ENCODE measurements at regions not wholly inside any gene's neighbourhood (a gene's known extent, or its start where the extent isn't known, plus 50 kb on each side); places are given as distances from the start of the nearest gene placed in this dataset.

DNA sequence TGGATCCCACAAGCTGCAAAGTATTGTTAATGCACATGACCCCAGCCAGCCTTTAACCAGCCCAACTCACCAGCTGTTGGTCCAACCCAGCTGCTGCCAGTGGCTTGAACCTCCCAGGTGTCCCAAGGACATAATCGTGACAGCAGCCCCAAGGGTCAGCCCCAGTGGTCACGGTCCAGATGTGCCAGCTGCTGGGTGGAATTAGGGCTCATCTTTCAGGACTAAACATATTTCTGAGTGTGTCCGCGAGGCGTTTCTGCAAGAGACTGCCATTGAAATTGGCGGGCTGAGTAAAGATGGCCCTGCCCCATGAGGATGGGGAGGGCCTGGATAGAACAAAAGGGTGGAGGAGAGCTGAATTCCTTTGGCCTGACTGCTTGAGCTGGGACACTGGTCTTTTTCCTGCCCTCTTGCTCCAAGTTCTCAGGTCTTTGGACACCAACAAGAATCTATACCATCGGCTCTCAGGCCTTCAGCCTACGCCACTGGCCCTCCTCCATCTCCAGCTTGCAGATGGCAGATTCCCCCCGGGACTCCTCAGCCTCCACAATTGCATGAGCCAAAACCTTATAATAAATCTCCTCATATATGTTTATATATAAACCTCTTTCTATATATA is 240.2 kb downstream of the MN1 start:
- DNase-seq = no peak

DNA sequence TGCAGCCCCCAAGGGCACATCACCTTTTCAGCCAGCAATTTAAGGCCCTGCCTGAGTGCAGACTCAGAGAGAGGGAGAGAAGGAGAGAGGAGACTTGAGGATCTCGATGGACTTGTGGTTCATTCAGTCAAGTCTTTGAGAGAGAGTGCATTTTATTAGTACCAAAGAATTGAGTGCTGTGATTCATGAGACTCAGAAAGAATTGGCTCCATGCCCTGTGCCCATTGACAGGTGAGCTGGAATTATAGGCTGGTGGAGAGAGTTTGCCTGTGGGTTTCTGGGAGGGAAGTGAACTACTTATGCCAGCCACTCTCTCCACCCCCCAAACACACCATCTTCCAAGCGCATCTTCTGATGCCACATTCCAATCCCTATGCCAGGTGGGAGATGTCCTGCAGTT is 236.8 kb downstream of the MN1 start:
- DNase-seq = no peak

DNA sequence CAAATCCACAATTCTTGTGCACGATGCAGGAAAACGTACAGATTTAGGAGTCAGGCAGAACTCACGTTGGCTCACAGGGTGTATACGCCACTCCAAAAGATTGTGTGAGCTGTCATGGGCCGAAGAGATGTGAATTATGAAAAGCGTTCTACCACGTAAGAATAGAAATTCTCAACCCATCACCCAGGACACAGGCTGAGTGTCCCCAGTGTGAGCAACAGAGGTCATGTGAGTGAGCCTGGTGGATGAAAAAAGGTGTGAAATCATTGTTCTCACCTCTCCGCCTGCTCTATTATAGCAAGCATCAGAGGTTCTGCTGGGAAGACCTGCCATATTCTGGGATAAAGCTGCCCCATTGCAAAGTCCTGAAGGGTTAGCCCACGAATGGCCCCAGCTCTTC is 235.0 kb downstream of the MN1 start:
- DNase-seq = no peak

DNA sequence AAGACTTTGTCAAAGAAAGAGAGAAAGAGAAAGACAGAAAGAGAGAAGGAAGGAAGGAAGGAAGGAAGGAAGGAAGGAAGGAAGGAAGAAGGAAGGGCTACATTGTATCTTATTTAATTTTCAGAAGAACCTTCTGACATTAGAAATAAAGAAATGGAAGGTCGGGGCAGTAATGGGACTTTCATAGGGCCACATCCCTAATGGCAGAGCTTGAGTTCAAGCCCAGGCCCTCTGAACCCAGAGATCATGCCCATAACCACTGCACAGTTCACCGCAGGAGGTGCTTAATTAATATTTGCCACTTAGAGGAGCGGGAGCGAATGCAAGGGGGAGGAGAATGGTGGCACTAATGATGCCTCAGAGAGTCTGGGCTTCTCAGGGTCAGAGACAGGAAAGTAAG is 233.3 kb downstream of the MN1 start:
- DNase-seq = no peak

DNA sequence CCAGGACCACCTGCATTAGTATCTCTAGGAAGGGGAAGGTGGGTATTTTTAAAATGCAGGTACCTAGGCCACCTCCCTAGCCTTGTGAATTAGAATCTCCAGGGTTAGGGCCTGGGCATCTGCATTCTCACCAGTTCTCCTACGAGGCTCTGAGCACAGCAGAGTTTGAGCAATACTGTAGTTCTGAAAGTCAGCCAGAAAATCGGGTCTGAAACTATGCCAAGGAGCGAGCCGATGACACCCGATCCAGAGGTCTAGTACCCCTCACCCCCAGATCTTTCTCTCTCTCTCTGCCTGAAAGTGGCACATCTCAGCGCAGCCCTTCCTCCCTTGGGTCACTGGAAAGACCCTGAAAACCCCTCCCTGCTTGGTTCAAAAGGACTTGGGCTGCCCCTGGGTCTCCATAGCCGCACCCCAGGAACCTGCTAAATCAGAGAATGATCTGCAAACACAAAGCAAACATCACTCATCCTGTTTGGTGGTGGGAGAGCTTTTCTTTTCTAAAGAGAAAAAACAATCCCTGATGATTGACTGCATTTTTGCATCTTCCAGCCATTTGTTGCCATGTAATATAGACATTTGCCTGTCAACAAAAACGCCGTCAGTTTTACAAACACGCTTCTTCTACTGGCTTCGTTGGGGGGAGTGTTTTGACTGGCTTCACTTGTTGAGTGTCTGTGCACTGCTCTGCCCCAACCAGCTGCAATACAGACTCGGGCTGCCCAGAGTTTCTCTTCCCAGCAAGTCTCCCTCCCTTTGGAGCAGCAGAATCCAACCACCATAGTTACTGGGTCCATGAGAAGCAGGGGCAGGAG is 229.9 kb downstream of the MN1 start:
- DNase-seq = no peak

DNA sequence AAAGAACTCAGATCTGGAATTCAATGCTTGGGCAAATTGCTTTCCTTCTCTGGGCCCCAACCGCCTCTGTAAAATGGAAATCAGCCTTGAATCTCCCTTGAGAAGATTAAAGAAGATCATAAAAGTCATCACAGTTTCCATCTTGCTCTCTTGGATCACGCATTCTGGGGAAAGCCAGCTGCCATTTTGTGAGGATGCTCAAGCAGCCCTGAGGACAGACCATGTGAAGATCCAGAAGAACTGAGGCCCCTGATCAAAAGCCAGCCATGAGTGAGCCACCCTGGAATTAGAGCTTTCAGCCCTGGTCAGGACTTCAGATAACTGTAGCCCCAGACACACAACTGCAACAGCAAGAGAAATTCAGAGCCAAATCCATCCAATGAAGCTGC is 229.3 kb downstream of the MN1 start:
- no peak for DNase-seq

DNA sequence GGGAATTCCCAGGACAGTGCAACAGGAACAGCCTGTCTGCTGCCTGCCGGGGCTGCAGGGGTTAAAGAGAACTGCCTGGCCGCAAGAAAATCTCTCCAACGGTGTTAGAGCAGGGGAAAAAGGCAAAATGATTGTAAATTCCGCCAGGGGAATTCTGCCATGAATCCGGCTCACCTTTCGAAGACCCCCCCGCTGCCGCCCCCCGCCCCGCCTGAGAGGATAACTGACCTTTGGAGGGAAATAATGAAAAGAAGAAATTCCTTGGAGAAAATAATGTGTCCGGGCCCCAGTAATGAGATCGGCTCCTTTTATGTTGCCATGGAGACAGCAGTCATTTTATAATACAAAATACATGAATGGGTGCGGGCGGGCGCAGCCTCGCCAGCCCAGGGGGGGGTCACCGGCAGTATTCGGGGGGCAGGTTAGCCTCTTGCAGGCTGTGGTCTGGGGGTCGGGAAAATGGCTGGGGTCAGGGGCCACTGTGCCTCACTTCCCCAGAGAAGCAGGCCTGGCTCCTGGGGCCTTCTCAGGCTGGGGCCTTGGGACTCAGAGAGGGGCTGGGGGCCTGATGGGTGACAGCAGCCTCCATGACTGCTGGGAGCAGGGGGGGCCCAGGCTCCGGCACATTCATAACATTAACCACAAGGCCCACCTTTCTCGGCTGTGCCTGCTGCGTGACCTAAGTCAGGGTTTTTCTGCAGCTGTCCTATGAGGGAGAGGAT is 228.1 kb downstream of the MN1 start:
- DNase-seq = no peak

DNA sequence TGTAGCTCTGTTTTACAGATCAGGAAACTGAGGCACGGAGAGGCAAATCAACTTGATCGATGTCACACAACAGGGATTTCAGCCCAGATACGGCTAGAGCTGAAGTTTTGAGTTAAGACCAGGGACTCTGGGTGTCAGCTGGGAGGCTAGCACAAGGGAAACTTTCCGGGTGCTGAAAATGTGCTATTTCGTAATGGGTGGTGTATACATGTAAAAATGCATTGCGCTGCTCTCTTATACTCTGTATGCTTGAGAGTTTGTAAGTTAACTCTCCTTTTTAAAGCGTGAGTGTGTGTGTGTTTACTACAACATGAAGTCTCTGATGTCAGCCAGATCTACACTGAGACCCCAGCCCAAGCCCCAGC is 227.6 kb downstream of the MN1 start:
- no peak for DNase-seq

DNA sequence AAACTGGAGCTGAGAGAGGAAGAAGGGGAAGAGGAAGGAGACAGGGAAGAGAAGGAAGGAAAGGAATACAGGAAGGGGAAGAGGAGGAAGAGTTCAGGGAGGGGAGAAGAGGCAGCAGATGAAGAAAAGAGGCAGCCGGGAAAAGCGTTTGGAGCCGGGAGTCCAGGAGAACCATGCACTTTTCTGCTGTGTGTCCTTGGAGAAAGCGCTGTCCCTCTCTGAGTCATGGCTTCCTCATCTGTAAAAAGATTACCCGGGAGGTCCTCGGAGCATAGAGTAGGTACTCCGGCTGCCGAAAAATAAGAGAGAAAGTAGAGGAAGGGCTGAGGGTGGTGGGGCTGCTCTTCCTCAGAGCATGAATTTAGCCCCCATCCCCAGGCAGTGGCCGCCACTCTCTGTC is 226.9 kb downstream of the MN1 start:
- DNase-seq = no peak

DNA sequence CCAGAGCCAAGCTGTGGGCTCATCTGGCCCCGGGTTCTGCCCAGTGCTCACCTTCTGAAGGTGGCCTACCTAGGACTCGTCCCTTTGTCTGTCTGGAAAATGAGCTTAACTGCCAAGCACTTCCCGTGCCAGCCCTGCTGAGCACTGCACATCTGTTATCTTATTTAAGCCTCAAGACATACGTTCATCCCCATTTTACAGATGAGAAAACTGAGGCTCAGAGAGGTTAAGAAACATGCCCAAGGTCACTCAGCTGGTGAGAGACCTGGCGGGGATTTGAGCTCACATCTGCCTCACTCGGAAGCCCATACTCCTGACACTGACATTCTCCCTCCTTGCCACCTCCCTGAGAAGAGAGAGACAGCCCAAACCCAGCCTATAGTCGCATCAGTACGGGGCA is 226.2 kb downstream of the MN1 start:
- no peak for DNase-seq

DNA sequence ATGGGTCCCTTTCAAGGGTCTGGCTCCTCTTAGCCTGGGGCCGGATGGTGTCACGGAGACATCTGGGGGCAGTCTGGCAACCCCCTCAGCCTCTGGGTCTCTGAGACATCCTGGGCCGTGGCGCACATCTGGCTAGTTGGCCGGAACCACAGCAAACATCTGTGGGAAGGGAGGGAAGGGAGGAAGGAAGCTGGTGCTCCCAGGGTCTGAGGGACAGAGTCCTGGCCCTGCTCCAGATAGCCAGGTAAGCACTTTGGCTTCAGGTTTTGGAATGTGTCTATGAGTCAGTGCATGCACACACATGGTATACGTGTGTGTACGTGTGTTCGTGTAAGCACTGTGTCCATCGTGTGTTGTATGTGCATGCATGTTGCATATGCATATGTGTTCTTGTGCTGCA is 225.1 kb downstream of the MN1 start:
- DNase-seq = no peak

DNA sequence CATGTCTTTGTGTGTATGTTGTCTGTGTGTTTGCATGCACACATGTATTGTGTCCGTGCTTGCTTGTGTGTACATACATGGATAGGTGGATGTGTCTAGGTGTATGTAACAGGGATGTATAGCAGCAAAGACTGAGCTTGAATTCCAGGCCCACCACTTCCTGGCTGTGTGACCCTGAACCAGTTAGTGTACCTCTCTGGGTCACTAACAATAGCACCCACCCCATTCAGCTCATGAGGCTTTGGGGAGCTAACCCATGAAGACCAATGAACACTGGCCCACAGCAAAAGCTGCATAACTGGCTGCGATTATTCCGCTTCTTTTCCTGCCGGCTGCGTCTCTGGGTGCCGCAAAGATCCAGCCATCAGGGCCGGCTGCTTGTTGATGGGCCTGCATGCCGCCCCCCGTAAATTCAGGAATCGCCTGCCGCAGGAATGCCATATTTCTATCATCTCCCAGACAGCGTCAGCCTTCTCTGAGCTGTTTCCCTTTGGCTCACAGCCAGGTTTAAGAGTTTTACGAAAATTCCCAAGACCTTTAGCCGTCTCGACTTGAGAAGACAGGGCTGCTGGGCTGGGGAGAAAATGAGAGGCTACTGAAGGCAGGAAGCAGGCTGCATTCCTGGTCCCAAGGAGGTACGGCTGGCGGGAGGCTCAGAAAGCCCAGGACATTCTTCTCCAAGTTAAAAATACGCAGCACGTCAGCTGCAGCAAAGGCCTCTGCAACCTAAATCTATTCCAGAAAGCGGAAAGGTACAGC is 224.6 kb downstream of the MN1 start:
- DNase-seq = no peak

DNA sequence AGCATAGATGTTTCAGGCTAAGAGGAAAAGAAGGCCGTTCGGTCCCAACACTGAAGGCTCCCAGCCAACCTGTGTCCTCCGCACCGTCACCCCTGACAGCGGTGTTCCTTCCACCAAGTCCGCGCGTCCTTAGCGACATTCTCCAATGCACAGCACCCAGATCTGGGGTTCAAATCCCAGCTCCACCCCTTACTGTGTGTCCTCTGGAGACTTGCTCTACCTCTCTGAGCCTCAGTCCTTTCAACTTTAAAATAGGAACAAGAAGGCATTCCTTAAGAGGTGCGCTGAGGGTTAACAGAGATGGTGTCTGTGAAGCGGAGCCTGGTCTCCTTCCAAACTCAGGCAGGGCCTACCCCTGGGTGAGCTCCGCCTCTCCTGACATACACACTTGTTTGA is 224.0 kb downstream of the MN1 start:
- no peak for DNase-seq

DNA sequence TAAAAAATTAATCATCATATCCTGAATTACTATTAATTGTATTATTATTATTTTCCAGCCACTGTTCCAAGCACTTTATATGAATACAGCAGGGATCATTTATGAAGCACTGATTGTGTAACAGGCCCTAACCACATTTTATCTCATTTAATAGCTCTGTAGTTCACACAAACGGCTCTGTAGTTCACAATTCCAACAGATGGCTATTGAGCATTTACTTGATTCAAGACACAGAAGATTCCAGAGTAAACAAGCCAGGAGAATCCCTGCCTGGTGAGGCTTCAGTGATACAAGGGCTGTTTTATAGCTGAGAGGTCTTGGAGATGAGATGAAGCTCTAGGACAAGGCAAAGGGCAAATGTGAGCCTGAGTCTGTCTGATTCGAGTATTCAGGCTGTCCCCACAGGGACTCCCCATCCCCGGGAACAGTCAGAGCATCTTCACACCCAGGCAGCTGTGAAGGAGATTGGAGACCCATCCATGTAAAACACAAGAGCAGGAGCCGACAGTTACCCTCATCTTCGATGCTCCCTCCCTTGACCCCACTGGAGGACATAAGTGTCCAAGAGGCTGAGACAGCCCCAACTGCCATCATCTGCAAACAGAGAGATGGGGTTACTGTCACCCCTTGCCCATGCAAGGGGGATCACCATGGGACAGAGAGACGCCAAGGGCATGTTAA is 222.5 kb downstream of the MN1 start:
- no peak for DNase-seq

DNA sequence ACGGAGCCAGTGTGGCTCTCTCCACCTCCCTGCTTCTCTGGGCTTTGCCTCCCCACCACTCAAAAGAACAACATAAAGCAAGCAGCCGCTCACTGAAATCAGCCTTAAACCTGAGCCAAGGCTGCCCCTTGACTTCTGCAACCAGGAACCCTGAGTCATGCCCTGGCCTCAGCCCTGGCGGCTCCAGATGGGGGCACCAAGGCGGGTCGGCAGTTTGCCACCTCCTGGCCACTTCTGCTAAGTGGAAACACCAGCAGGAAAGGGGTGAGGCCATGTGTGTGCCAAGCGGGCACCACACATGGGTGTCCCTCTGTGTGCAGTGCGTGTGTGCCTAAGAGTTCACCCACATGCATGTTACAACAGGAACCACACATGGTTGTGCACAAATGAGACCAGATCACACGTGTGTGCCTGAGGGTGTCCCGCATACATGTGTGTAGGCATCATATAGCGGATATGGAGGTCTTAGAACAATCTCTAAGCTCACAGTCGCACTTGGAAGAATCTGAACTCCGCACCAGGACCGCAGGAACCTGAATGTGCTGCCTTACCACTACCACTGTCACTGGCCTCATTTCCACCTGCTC is 221.2 kb downstream of the MN1 start:
- no peak for DNase-seq

DNA sequence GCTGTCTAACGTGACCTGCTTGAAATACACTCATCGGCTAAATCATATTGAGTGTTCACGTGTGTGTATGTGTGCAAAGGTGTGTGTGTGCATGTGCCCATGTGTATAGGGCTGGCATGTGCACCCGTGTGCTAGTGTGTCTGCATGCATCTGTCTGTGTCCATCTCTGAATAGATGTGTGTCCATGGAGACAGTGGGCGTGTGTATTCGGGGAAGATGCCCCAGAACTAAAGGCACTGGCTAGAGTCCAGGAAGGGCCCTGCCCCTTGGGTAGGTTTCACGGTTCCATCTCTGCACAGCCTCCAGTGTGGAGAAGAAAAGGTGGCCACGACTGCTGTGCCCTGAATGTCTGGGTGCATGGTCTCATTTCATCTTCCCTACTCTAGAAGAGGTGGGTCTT is 220.3 kb downstream of the MN1 start:
- DNase-seq = no peak

DNA sequence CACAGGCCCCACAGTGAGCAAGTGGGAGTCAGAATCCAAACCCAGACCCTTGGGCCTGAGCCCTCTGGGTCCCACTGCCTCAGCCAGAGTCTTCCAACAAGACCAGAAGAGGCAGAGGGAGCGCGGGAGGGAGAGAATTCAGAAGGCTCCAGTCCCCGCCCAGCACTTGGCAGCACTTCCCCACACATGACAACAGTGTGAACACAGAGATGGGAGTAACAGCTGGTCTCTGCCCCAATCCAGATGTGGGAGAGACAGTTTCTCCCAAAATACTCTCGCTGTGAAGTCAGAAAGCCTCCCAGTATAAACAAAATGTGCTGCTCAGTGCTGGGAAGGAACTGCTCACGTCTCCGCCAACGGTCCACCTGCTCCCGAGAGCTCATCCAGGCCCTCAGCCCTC is 219.9 kb downstream of the MN1 start:
- no peak for DNase-seq

DNA sequence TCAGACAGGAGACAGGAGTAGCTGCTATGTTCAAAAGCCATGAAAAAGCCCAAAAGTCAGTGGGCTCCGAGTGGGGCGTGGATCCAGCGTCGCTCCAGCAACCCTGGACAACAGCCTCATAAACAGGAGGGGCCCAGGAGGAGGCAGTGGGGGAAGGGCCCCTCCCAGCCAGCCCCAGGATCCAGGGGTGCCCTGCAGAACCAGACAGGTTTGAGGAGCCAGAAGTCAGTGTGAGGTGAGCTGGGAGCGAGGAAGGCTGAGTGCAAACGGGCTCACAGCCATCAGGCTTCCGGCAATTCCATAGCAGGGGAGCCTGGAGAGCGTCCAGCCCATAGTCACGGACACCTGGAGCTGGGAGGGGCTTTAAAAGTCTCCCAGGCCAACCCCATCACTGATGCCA is 217.7 kb downstream of the MN1 start:
- DNase-seq = no peak

DNA sequence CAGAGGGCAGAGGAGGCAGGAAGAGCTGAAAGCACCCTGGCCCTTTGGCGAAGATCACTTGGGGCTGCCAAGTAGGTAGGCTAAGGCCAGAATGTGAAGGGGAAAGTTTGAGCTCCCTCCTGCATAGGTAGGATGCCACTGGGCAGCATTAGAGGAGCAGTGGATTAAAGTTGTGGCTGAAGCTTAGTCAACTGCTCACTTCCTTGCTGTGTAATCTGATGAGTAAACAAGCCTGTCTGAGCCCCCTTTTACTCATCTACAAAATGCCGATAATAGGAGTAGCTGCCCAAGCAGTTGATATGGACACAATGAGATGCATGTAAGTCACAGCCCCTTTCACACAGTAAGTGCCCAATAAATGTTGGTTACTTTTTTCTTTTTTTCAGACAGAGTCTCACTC is 216.4 kb downstream of the MN1 start:
- DNase-seq = no peak

DNA sequence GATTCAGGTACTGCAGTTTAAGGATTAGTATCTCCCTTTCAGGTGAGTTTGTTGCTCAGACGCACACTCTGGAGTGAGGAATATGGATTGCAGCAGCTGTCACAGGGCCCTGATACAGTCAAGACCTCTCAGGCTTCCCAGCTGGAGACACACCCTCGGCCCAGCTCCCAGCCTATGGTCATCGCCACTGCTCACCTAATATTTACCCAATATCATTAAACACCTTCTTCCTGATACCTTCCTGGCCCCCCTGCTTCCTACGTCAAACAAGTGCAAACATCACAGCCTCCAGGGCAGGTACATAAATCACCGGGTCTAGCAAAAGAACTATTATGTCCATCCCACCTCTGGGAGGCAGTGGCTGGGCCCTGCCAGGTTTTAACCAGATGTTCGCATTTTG is 213.3 kb downstream of the MN1 start:
- peak; percentile 77 for DNase-seq

DNA sequence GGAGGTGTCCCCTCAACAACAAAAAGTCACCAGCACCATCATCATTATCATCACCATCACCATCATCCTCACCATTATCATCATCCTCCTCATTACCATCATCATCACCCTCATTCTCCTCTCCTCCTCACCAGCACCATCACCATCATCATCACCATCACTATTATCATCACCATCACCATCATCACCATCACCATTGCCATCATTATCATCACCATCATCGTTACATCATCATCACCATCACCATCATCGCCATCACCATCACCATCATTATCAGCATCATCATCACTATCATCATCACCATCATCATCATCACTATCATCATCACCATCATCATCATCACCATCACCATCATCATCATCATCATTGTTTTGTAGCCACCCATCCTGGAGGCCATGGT is 212.6 kb downstream of the MN1 start:
- no peak for DNase-seq

DNA sequence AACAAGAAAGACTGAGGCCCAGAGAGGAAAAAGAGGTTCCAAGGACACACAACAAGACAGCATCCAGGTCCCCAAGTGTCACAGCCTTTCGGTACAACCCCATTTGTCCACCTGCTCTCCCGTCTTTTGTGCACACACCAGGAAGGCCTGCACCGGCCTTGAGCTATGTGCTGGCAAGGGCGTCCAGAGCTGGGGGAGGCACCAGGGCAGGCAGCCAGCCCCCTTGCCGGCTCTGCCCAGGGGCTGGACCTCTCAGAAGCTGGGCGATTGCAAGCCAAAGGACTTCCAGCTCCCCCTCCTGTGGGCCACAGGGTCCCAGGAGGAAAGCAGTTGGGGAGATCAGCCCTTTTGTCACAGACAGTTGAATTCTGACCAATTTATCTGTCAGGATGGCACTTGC is 210.5 kb downstream of the MN1 start:
- no peak for DNase-seq

DNA sequence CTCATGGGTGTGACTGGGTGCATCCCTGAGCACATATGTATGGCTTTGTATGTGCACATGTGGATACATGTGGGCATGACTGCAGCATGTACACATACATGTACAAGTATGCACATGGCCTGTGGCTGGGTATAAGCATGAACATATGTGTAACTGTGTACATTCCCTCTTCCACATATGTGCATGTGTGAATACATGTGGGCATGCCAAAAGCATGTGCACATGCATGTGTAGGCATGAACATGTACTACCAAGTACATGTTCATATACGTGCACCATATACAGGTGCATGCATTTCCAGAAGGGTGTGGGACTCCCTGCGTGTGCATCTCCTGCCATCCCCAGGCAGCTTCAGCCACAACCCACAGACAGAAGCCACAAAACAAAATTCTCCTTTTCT is 208.2 kb downstream of the MN1 start:
- DNase-seq = no peak
